ENCODE measurements at regions not wholly inside any gene's neighbourhood (a gene's known extent, or its start where the extent isn't known, plus 50 kb on each side); places are given as distances from the start of the nearest gene placed in this dataset.

- no TSS peak for BruUV-seq (replicated peaks)
Observed at GRCh38 chr10:131666091-131666490, 234.7 kb upstream of the PPP2R2D start.

More at GRCh38 chr10:131666091-131666490, 234.7 kb upstream of the PPP2R2D start:
- Histone ChIP-seq H3K9ac (replicated peaks; ENCODE audit: extremely low read depth, insufficient read depth, low read length) (no peak overlapping the region), H3K27ac (ENCODE audit: insufficient read depth, low read depth, low read length) (no peak overlapping the region), H3K4me2 (ENCODE audit: insufficient read depth, low read length) (no peak overlapping the region), H3K9me3 (replicated peaks; ENCODE audit: control insufficient read depth, insufficient read depth, low read length) (peaks cover 3% of the 10 kb centered on the region), H4K20me1 (replicated peaks; ENCODE audit: control insufficient read depth, extremely low read depth, insufficient read depth, low read length) (no peaks in the 10 kb centered on the region), H2AFZ (ENCODE audit: low read depth, low read length) (no peak overlapping the region), H3K27me3 (ENCODE audit: control insufficient read depth in 2 of 2, insufficient read depth in 2 of 2, low read length in 2 of 2) (no peaks in the 10 kb centered on the region), H3K4me1 (ENCODE audit: control insufficient read depth, extremely low read depth, insufficient read depth, low read length) (no peaks in the 10 kb centered on the region), H3K9me1 (replicated peaks; ENCODE audit: control insufficient read depth, extremely low read depth, insufficient read depth, low read length) (no peaks in the 10 kb centered on the region), H3K79me2 (ENCODE audit: control insufficient read depth, insufficient read depth, low read length) (no peaks in the 10 kb centered on the region), H3K4me3 (replicated peaks in 1 of 3; ENCODE audit: insufficient read depth in 1 of 3, low read depth in 1 of 3, low read length in 3 of 3) (no peak overlapping the region), H3K36me3 (ENCODE audit: control insufficient read depth in 2 of 2, extremely low read depth in 1 of 2, insufficient read depth in 2 of 2, low read length in 2 of 2) (no peaks in the 10 kb centered on the region)
- DNase-seq (ENCODE audit: low read depth, low spot score) = no peak
- no peak for TF ChIP-seq POLR2A (IDR thresholded peaks at IDR 0.05; ENCODE audit: low read depth, low read length)
- no peak for TF ChIP-seq CTCF (IDR thresholded peaks at IDR 0.05; ENCODE audit: extremely low read depth in 1 of 2, insufficient read depth in 1 of 2, low read depth in 1 of 2, low read length in 2 of 2)
- TF ChIP-seq MYC (IDR thresholded peaks at IDR 0.05; ENCODE audit: low read depth, low read length) = no peak
- no peak for TF ChIP-seq JUN (IDR thresholded peaks at IDR 0.05; ENCODE audit: borderline replicate concordance, insufficient read depth, insufficient read length, low read depth)
- TF ChIP-seq GATA2 (IDR thresholded peaks at IDR 0.05; ENCODE audit: insufficient read depth, insufficient read length, low read depth, low read length) = no peak
- TF ChIP-seq EZH2 (IDR thresholded peaks at IDR 0.05; ENCODE audit: borderline replicate concordance, low read depth, low read length, severe bottlenecking) = no peak
- no peak for TF ChIP-seq POLR2AphosphoS5 (IDR thresholded peaks at IDR 0.05; ENCODE audit: insufficient read depth, low read depth, low read length)
- dilution Hi-C loops (cut with MboI; ENCODE audit: extremely low pct_ligation_motif_present, low sequenced_read_pairs) (no loop called here), intact Hi-C loops (cut with micrococcal nuclease) (no loop called here)
- ChIA-PET CTCF (no interaction called here), POLR2A (no interaction called here)
- FAIRE-seq = no peak
